Activated T-helper 1 cell treated with anti-CD3 and anti-CD28 coated beads, Interleukin-12 subunit alpha, Interleukin-12 subunit beta, Interleukin-2, Interleukin-4 antibody, amounts not matched to agents 30 ng/mL and 10 ng/mL and 1 ng/mL, durations not matched to agents 14 hours and 24 hours and 36 hours (primary cell): ENCODE measurements at regions not wholly inside any gene's neighbourhood (a gene's known extent, or its start where the extent isn't known, plus 50 kb on each side); places are given as distances from the start of the nearest gene placed in this dataset.

Experiments used
- DNase-seq: peaks from one replicate; pipeline ENCODE4 v3.0.0; 2021; ENCODE audit warnings: low spot score
- H3K27ac Mint-ChIP-seq: one replicate; pipeline ENCODE4 v1.8.0; 2021; ENCODE audit warnings: mild to moderate bottlenecking, mixed read lengths
- H3K27me3 Mint-ChIP-seq: one replicate; pipeline ENCODE4 v1.8.0; 2022; ENCODE audit warnings: mild to moderate bottlenecking, moderate library complexity, mixed read lengths; ENCODE audit not compliant: insufficient read depth
- H3K36me3 Mint-ChIP-seq: one replicate; pipeline ENCODE4 v1.8.0; 2021; ENCODE audit warnings: low read depth, mixed read lengths
- H3K4me1 Mint-ChIP-seq: one replicate; pipeline ENCODE4 v1.8.0; 2021; ENCODE audit warnings: low read depth, mixed read lengths
- H3K4me3 Mint-ChIP-seq: one replicate; pipeline ENCODE4 v1.8.0; 2021; ENCODE audit warnings: mild to moderate bottlenecking, moderate library complexity, mixed read lengths
- H3K9me3 Mint-ChIP-seq: one replicate; pipeline ENCODE4 v1.8.0; 2021; ENCODE audit warnings: mixed read lengths
- intact Hi-C: fragments of 100-400 bp; cut with micrococcal nuclease; formaldehyde crosslinking; loops from one replicate; pipeline ENCODE4 v1.15.1; 2024

DNA sequence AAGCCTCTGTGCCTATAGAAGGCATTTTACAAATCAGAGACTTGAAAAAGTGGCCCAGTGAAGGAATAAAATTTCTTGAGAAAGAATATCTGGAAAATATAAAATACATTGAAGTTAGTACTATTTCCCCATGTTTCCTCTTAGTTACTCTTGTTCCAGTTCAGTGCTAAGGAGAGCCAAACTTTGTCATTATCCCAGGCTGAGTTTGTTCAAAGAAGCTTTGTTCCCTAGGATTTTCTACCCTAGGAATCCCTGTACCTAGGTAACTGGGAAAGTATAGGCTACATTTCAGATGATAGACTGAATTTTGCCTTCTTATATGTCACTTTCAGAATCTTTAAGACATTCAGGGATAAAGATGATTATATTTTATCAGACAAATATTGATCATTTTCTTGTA lies 1395.7 kb upstream of the MAP3K7 start:
- H3K4me1 Mint-ChIP-seq: no peaks in the 10 kb centered on the region
- H3K27ac Mint-ChIP-seq: no peak overlapping the region
- H3K9me3 Mint-ChIP-seq: peaks cover 4% of the 10 kb centered on the region
- no peaks in the 10 kb centered on the region for H3K27me3 Mint-ChIP-seq
- intact Hi-C loops: no loop called here
- DNase-seq: no peak
- no peaks in the 10 kb centered on the region for H3K36me3 Mint-ChIP-seq
- no peak overlapping the region for H3K4me3 Mint-ChIP-seq

- Mint-ChIP-seq H3K27ac (no peak overlapping the region), H3K4me3 (no peak overlapping the region), H3K4me1 (no peaks in the 10 kb centered on the region)
Observed at GRCh38 chr6:91976797-91977196, 1389.9 kb upstream of the MAP3K7 start.

GRCh38 chr6:91970700-91971099 lies 1383.8 kb upstream of the MAP3K7 start:
- Mint-ChIP-seq H3K27ac (no peak overlapping the region), H3K4me3 (no peak overlapping the region), H3K36me3 (no peaks in the 10 kb centered on the region), H3K27me3 (no peaks in the 10 kb centered on the region), H3K4me1 (no peaks in the 10 kb centered on the region), H3K9me3 (peaks cover 18% of the 10 kb centered on the region)
- DNase-seq: no peak
- intact Hi-C loops: no loop called here

More at GRCh38 chr6:91976797-91977196, 1389.9 kb upstream of the MAP3K7 start:
- Mint-ChIP-seq H3K9me3 (peaks cover 11% of the 10 kb centered on the region), H3K27me3 (no peaks in the 10 kb centered on the region), H3K36me3 (no peaks in the 10 kb centered on the region)
- DNase-seq: no peak
- intact Hi-C loops: no loop called here

GRCh38 chr6:91965872-91966271 lies 1379.0 kb upstream of the MAP3K7 start:
- no peaks in the 10 kb centered on the region for H3K4me1 Mint-ChIP-seq
- H3K4me3 Mint-ChIP-seq: no peak overlapping the region
- no peak overlapping the region for H3K27ac Mint-ChIP-seq
- no peaks in the 10 kb centered on the region for H3K36me3 Mint-ChIP-seq
- peaks cover 23% of the 10 kb centered on the region for H3K9me3 Mint-ChIP-seq
- intact Hi-C loops: no loop called here
- H3K27me3 Mint-ChIP-seq: no peaks in the 10 kb centered on the region
- DNase-seq: no peak

DNA sequence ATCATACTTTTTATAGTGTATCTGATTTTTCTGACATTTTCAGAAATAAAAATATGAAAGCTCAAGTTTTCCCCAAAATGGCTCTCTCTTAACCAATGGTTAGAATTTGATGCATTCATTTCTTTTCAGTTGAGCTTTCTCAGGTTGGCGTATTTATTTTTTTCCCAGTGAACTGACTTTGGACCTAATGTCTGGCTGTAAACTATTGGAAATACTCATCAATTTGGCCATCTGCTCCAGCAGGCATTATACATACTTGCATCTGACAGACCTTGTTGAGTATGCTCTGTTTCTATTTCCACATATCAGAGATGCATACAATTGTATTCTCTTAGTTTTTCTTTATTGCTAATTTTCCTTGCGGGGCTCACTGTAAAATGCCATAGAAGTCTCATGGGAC lies 1374.8 kb upstream of the MAP3K7 start:
- no peak for DNase-seq
- intact Hi-C loops: no loop called here
- Mint-ChIP-seq H3K27me3 (no peaks in the 10 kb centered on the region), H3K36me3 (no peaks in the 10 kb centered on the region), H3K27ac (no peak overlapping the region), H3K9me3 (peaks cover 21% of the 10 kb centered on the region), H3K4me3 (no peak overlapping the region), H3K4me1 (no peaks in the 10 kb centered on the region)

DNA sequence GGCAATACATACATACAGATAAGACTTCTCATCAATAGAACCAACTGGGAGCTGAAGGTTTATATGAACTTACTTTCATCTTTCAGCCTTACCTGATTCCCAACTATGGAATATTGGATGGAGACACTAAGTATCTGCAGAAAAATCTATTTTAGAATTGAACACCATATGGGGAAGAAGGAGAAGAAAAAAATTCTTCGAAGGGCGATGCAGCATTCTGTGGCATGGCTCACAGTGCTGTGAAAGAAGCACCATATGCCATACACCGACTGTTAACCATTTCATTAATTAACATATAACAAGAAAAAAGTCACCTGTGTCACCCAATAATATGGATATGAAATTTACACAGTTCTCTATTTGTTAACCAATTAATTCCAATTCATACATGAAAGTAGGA lies 1374.4 kb upstream of the MAP3K7 start:
- Mint-ChIP-seq H3K9me3 (peaks cover 17% of the 10 kb centered on the region), H3K4me3 (no peak overlapping the region), H3K4me1 (no peaks in the 10 kb centered on the region), H3K27ac (no peak overlapping the region), H3K27me3 (no peaks in the 10 kb centered on the region), H3K36me3 (no peaks in the 10 kb centered on the region)
- DNase-seq: no peak
- intact Hi-C loops: no loop called here

DNA sequence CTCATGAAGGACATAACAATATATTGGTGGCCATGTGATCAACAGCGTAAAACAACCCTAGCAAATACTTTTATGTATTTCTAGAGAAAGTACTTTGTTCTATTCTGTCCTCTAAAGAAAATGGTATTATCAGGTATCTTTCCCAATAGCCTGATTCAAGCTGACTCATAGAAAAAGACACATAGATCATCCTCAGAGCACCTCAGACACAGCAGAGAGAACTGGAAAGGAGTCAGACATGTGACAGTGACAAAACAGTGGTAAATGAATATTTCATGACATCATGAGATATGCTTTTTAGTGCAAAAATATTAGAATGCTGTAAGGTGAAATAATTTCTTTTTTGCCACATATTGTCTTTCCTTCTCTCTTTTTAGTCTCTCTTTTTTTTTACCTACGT lies 1355.0 kb upstream of the MAP3K7 start:
- H3K36me3 Mint-ChIP-seq: no peaks in the 10 kb centered on the region
- H3K27me3 Mint-ChIP-seq: no peaks in the 10 kb centered on the region
- H3K9me3 Mint-ChIP-seq: peaks cover 5% of the 10 kb centered on the region
- no peak overlapping the region for H3K4me3 Mint-ChIP-seq
- intact Hi-C loops: no loop called here
- H3K27ac Mint-ChIP-seq: no peak overlapping the region
- no peaks in the 10 kb centered on the region for H3K4me1 Mint-ChIP-seq
- DNase-seq: no peak

GRCh38 chr6:91940801-91941200 lies 1353.9 kb upstream of the MAP3K7 start:
- H3K4me1 Mint-ChIP-seq: no peaks in the 10 kb centered on the region
- no peak overlapping the region for H3K27ac Mint-ChIP-seq

DNA sequence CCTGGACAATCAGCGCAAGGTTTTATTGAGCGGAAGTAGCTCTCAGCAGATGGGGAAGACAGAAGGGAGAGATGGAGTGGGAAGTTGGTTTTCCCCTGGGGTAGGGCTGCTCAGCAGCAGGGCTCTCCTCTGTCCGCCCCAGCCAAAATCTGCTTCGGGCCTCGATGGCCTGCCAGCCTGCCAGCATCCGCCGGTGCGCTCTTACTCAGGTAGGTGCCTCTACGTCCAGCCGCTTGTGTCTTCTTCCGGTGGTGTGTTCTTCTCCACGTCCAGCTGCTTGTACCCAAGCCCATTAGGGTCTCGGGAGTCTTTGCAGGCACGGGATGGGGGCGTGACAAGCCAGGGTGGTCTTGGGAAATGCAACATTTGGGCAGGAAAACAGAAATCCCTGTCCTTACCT lies 1340.0 kb upstream of the MAP3K7 start:
- intact Hi-C loops: no loop called here
- H3K27me3 Mint-ChIP-seq: no peaks in the 10 kb centered on the region
- H3K9me3 Mint-ChIP-seq: peaks cover 4% of the 10 kb centered on the region
- H3K27ac Mint-ChIP-seq: no peak overlapping the region
- H3K36me3 Mint-ChIP-seq: no peaks in the 10 kb centered on the region
- H3K4me3 Mint-ChIP-seq: no peak overlapping the region
- H3K4me1 Mint-ChIP-seq: no peaks in the 10 kb centered on the region
- DNase-seq: no peak

More at GRCh38 chr6:91940801-91941200, 1353.9 kb upstream of the MAP3K7 start:
- Mint-ChIP-seq H3K4me3 (no peak overlapping the region), H3K9me3 (peaks cover 5% of the 10 kb centered on the region), H3K27me3 (no peaks in the 10 kb centered on the region), H3K36me3 (no peaks in the 10 kb centered on the region)
- DNase-seq: no peak
- intact Hi-C loops: no loop called here

- Mint-ChIP-seq H3K27ac (no peak overlapping the region), H3K9me3 (peaks cover 4% of the 10 kb centered on the region), H3K4me1 (no peaks in the 10 kb centered on the region), H3K27me3 (no peaks in the 10 kb centered on the region), H3K4me3 (no peak overlapping the region), H3K36me3 (no peaks in the 10 kb centered on the region)
- intact Hi-C loops: no loop called here
- DNase-seq: no peak
Observed at GRCh38 chr6:91926361-91926760, 1339.5 kb upstream of the MAP3K7 start.

GRCh38 chr6:91911945-91912344 lies 1325.1 kb upstream of the MAP3K7 start:
- H3K27ac Mint-ChIP-seq: no peak overlapping the region
- intact Hi-C loops: no loop called here
- peaks cover 9% of the 10 kb centered on the region for H3K9me3 Mint-ChIP-seq
- no peaks in the 10 kb centered on the region for H3K36me3 Mint-ChIP-seq
- H3K4me3 Mint-ChIP-seq: no peak overlapping the region
- no peak for DNase-seq
- no peaks in the 10 kb centered on the region for H3K4me1 Mint-ChIP-seq
- no peaks in the 10 kb centered on the region for H3K27me3 Mint-ChIP-seq

GRCh38 chr6:91904586-91905164 lies 1317.8 kb upstream of the MAP3K7 start:
- Mint-ChIP-seq H3K27ac (no peak overlapping the region), H3K27me3 (no peaks in the 10 kb centered on the region), H3K36me3 (no peaks in the 10 kb centered on the region), H3K4me3 (no peak overlapping the region), H3K9me3 (no peaks in the 10 kb centered on the region), H3K4me1 (no peaks in the 10 kb centered on the region)
- no peak for DNase-seq
- intact Hi-C loops: no loop called here

DNA sequence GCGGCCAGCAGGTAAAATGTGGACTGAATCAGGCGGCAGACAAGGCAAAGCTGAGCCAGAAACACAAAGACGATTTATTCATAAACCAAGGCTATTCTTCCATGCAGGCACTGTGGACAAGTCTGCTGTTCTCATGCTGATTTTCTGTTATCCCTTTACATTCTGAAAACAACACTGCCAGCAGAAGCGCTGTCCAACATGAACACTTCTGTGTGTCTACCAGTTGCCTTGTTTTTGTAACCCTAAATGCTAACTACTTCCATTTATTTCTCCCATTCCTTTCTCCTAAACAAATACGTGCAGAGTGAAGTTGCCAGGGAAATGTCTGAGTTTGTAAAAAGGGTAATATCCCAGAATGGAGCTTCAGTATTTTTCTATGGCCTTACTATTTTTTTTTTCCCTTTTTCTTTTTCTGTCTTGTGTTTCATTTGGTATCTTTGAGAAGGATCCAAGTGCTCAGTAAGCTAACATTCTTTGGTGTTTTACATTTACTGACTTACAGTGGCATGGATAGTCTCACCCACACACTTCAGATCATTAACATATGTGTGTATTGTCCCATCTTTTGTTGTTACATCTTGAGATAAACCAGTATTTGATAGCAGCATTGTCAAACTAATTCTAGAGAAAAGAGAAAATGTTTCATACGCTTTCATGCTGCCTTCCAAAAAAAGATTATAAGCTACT lies 1308.9 kb upstream of the MAP3K7 start:
- no peak overlapping the region for H3K27ac Mint-ChIP-seq
- H3K27me3 Mint-ChIP-seq: no peaks in the 10 kb centered on the region
- no peaks in the 10 kb centered on the region for H3K4me1 Mint-ChIP-seq
- DNase-seq: no peak
- no peak overlapping the region for H3K4me3 Mint-ChIP-seq
- intact Hi-C loops: no loop called here
- H3K9me3 Mint-ChIP-seq: peaks cover 10% of the 10 kb centered on the region
- H3K36me3 Mint-ChIP-seq: no peaks in the 10 kb centered on the region
